ENCODE measurements at regions not wholly inside any gene's neighbourhood (a gene's known extent, or its start where the extent isn't known, plus 50 kb on each side); places are given as distances from the start of the nearest gene placed in this dataset.

- Histone ChIP-seq H3K4me2 (no peak overlapping the region), H3K9me3 (no peaks in the 10 kb centered on the region), H3K4me1 (ENCODE audit: control insufficient read depth in 1 of 2, insufficient read depth in 2 of 2, low read depth in 1 of 2, low read length in 1 of 2) (no peaks in the 10 kb centered on the region), H3K79me2 (ENCODE audit: insufficient read depth) (no peaks in the 10 kb centered on the region), H3F3A (replicated peaks; ENCODE audit: insufficient read depth) (no peaks in the 10 kb centered on the region), H2AFZ (ENCODE audit: low read depth) (no peak overlapping the region), H4K20me1 (ENCODE audit: insufficient read depth) (no peaks in the 10 kb centered on the region), H3K27ac (ENCODE audit: low read depth in 2 of 2, low read length in 1 of 2) (no peak overlapping the region), H3K9ac (no peak overlapping the region), H3K36me3 (replicated peaks in 1 of 2; ENCODE audit: control insufficient read depth in 1 of 2, insufficient read depth in 2 of 2, low read length in 1 of 2) (no peaks in the 10 kb centered on the region), H3K27me3 (ENCODE audit: insufficient read depth) (no peaks in the 10 kb centered on the region), H3K9me2 (no peaks in the 10 kb centered on the region), H3K4me3 (ENCODE audit: low read depth in 2 of 2, low read length in 1 of 2) (no peak overlapping the region)
- CTCF ChIA-PET, result no interaction called here
- TF ChIP-seq ELF1 (IDR thresholded peaks at IDR 0.05), result no peak
- no peak for TF ChIP-seq GATA2 (CRISPR knock-in tag; IDR thresholded peaks at IDR 0.05)
- TF ChIP-seq NRF1 (IDR thresholded peaks at IDR 0.05; ENCODE audit: low read depth, low read length), result no peak
- TF ChIP-seq YY1 (IDR thresholded peaks at IDR 0.05; ENCODE audit: low read depth), result no peak
- no peak for TF ChIP-seq TAF1 (IDR thresholded peaks at IDR 0.05; ENCODE audit: borderline replicate concordance, low read depth, low read length)
- no peak for TF ChIP-seq CTCF (IDR thresholded peaks at IDR 0.05)
- TF ChIP-seq TCF12 (IDR thresholded peaks at IDR 0.05), result no peak
- TF ChIP-seq TEAD4 (IDR thresholded peaks at IDR 0.05; ENCODE audit: borderline replicate concordance, insufficient read depth), result no peak
- TF ChIP-seq USF2 (IDR thresholded peaks at IDR 0.05; ENCODE audit: borderline replicate concordance, low read depth, low read length), result no peak
- no peak for TF ChIP-seq MEF2A (IDR thresholded peaks at IDR 0.05; ENCODE audit: borderline replicate concordance, low read depth)
- no peak for TF ChIP-seq RAD21 (IDR thresholded peaks at IDR 0.05; ENCODE audit: low read length)
- TF ChIP-seq PBX3 (IDR thresholded peaks at IDR 0.05), result no peak
- POLR2A ChIA-PET, result no interaction called here
- 81% methylated on average over 3 of the region's 3 CpGs for WGBS (ENCODE audit: low lambda C conversion rate)
- DNase-seq, result no peak
Measured at GRCh38 chr11:91129596-91129995, 906.7 kb upstream of the CHORDC1 start.

- WGBS (ENCODE audit: low lambda C conversion rate), result 93% methylated on average over 1 of the region's 1 CpG
- TF ChIP-seq FOXJ3 (CRISPR knock-in tag; IDR thresholded peaks at IDR 0.05), result no peak
- TF ChIP-seq, protein P1, sequence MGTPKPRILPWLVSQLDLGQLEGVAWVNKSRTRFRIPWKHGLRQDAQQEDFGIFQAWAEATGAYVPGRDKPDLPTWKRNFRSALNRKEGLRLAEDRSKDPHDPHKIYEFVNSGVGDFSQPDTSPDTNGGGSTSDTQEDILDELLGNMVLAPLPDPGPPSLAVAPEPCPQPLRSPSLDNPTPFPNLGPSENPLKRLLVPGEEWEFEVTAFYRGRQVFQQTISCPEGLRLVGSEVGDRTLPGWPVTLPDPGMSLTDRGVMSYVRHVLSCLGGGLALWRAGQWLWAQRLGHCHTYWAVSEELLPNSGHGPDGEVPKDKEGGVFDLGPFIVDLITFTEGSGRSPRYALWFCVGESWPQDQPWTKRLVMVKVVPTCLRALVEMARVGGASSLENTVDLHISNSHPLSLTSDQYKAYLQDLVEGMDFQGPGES (IDR thresholded peaks at IDR 0.05; ENCODE audit: low read depth, low read length), result no peak
- H3K27me3 ChIP-seq (ENCODE audit: insufficient read depth), result no peaks in the 10 kb centered on the region
Measured at GRCh38 chr11:91124363-91124762, 901.5 kb upstream of the CHORDC1 start.

More at GRCh38 chr11:91124363-91124762, 901.5 kb upstream of the CHORDC1 start:
- CTCF ChIA-PET, result no interaction called here
- H3K9me3 ChIP-seq, result no peaks in the 10 kb centered on the region
- no peaks in the 10 kb centered on the region for H3F3A ChIP-seq (replicated peaks; ENCODE audit: insufficient read depth)
- POLR2A ChIA-PET, result no interaction called here
- no peak overlapping the region for H3K27ac ChIP-seq (ENCODE audit: low read depth in 2 of 2, low read length in 1 of 2)
- H3K79me2 ChIP-seq (ENCODE audit: insufficient read depth), result no peaks in the 10 kb centered on the region
- no peak overlapping the region for H3K4me2 ChIP-seq
- H3K4me1 ChIP-seq (ENCODE audit: control insufficient read depth in 1 of 2, insufficient read depth in 2 of 2, low read depth in 1 of 2, low read length in 1 of 2), result no peaks in the 10 kb centered on the region
- no peaks in the 10 kb centered on the region for H3K36me3 ChIP-seq (replicated peaks in 1 of 2; ENCODE audit: control insufficient read depth in 1 of 2, insufficient read depth in 2 of 2, low read length in 1 of 2)
- H2AFZ ChIP-seq (ENCODE audit: low read depth), result no peak overlapping the region
- H3K9ac ChIP-seq, result no peak overlapping the region
- no peaks in the 10 kb centered on the region for H3K9me2 ChIP-seq
- no peak overlapping the region for H3K4me3 ChIP-seq (ENCODE audit: low read depth in 2 of 2, low read length in 1 of 2)
- no peak for DNase-seq
- no peaks in the 10 kb centered on the region for H4K20me1 ChIP-seq (ENCODE audit: insufficient read depth)

All from SK-N-SH (cell line).